ENCODE measurements at regions not wholly inside any gene's neighbourhood (a gene's known extent, or its start where the extent isn't known, plus 50 kb on each side); places are given as distances from the start of the nearest gene placed in this dataset.
A peak's percentile ranks its signal among the peaks of the same experiment; 100 is the strongest.

GRCh38 chr4:3384771-3385710 is 56.7 kb upstream of the HGFAC start:
- peak; percentile 46 for DNase-seq

GRCh38 chr4:3385711-3386420 is 55.9 kb upstream of the HGFAC start:
- no peak for DNase-seq

- DNase-seq: no peak
Measured at GRCh38 chr4:3386526-3386925, 55.2 kb upstream of the HGFAC start.

- DNase-seq: no peak
Measured at GRCh38 chr4:3387154-3387942, 54.4 kb upstream of the HGFAC start.

GRCh38 chr4:3387943-3388361 is 53.8 kb upstream of the HGFAC start:
- peak; percentile 39 for DNase-seq

- no peak for DNase-seq
Measured at GRCh38 chr4:3388471-3389232, 53.1 kb upstream of the HGFAC start.

- DNase-seq: no peak
Measured at GRCh38 chr4:3389233-3390215, 52.2 kb upstream of the HGFAC start.

GRCh38 chr4:3390288-3390811 is 51.4 kb upstream of the HGFAC start:
- DNase-seq: no peak

- DNase-seq: no peak
Measured at GRCh38 chr4:3391422-3391821, 50.3 kb upstream of the HGFAC start.
